ENCODE measurements at regions not wholly inside any gene's neighbourhood (a gene's known extent, or its start where the extent isn't known, plus 50 kb on each side); places are given as distances from the start of the nearest gene placed in this dataset.

GRCh38 chr6:40340957-40341356, 246.2 kb downstream of the LRFN2 start:
- Histone ChIP-seq H3K9me3 (no peaks in the 10 kb centered on the region), H3K27ac (no peak overlapping the region), H3K4me1 (no peaks in the 10 kb centered on the region), H3K4me3 (no peak overlapping the region), H3K27me3 (no peaks in the 10 kb centered on the region), H3K36me3 (no peaks in the 10 kb centered on the region)
- WGBS (ENCODE audit: insufficient coverage, low coverage, low lambda C conversion rate, missing lambda C conversion rate), result 75% methylated on average over 4 of the region's 6 CpGs
- ATAC-seq (no peak), DNase-seq (no peak)
- no peak for TF ChIP-seq POLR2A (IDR thresholded peaks at IDR 0.05)
- no peak for TF ChIP-seq CTCF (IDR thresholded peaks at IDR 0.05)
- intact Hi-C loops (cut with DNase I), result no loop called here

GRCh38 chr6:40340196-40340595, 247.0 kb downstream of the LRFN2 start:
- TF ChIP-seq POLR2A (IDR thresholded peaks at IDR 0.05) (no peak), CTCF (IDR thresholded peaks at IDR 0.05) (no peak)
- DNase-seq (no peak), ATAC-seq (no peak)
- no peaks in the 10 kb centered on the region for H3K27me3 ChIP-seq
- H3K36me3 ChIP-seq, result no peaks in the 10 kb centered on the region
- WGBS (ENCODE audit: insufficient coverage, low coverage, low lambda C conversion rate, missing lambda C conversion rate), result 79% methylated on average over 2 of the region's 8 CpGs
- intact Hi-C loops (cut with DNase I), result no loop called here
- H3K27ac ChIP-seq, result no peak overlapping the region
- no peaks in the 10 kb centered on the region for H3K4me1 ChIP-seq
- no peak overlapping the region for H3K4me3 ChIP-seq
- no peaks in the 10 kb centered on the region for H3K9me3 ChIP-seq

- no peaks in the 10 kb centered on the region for H3K4me1 ChIP-seq
- no peaks in the 10 kb centered on the region for H3K27me3 ChIP-seq
- no peak overlapping the region for H3K27ac ChIP-seq
- DNase-seq, result no peak
- H3K9me3 ChIP-seq, result no peaks in the 10 kb centered on the region
- 53% methylated on average over 3 of the region's 7 CpGs for WGBS (ENCODE audit: insufficient coverage, low coverage, low lambda C conversion rate, missing lambda C conversion rate)
- no peak for ATAC-seq
- H3K4me3 ChIP-seq, result no peak overlapping the region
- no peaks in the 10 kb centered on the region for H3K36me3 ChIP-seq
- intact Hi-C loops (cut with DNase I), result no loop called here
- no peak for TF ChIP-seq CTCF (IDR thresholded peaks at IDR 0.05)
- no peak for TF ChIP-seq POLR2A (IDR thresholded peaks at IDR 0.05)
Measured at GRCh38 chr6:40338306-40338705, 248.9 kb downstream of the LRFN2 start.

GRCh38 chr6:40336940-40337760, 250.0 kb downstream of the LRFN2 start:
- Histone ChIP-seq H3K9me3 (no peaks in the 10 kb centered on the region), H3K4me3 (no peak overlapping the region), H3K36me3 (no peaks in the 10 kb centered on the region), H3K27me3 (no peaks in the 10 kb centered on the region), H3K27ac (no peak overlapping the region), H3K4me1 (no peaks in the 10 kb centered on the region)
- WGBS (ENCODE audit: insufficient coverage, low coverage, low lambda C conversion rate, missing lambda C conversion rate), result 81% methylated on average over 4 of the region's 10 CpGs
- no peak for DNase-seq
- TF ChIP-seq POLR2A (IDR thresholded peaks at IDR 0.05) (no peak), CTCF (IDR thresholded peaks at IDR 0.05) (no peak)
- intact Hi-C loops (cut with DNase I), result no loop called here
- no peak for ATAC-seq

All from right lobe of liver (tissue), 6 donors.